Liver (tissue), 8 donors: ENCODE measurements at regions not wholly inside any gene's neighbourhood (a gene's known extent, or its start where the extent isn't known, plus 50 kb on each side); places are given as distances from the start of the nearest gene placed in this dataset.

Source experiments
- DNase-seq: peaks from one replicate; pipeline ENCODE4 v3.0.0-alpha.2; 2017; ENCODE audit warnings: low spot score
- H3K27ac ChIP-seq, 2 donors: one replicate each; pipeline ENCODE4 v1.7.0; 2013; ENCODE audit warnings: inconsistent platforms in 2 of 2, low read length in 2 of 2, control low read depth in 1 of 2, low read depth in 1 of 2, mild to moderate bottlenecking in 1 of 2
- H3K27me3 ChIP-seq, 4 donors: one replicate each; pipeline versions ENCODE4 v1.6.1 to v1.7.0; 2013; ENCODE audit warnings: low read length in 3 of 4, inconsistent platforms in 1 of 4, mild to moderate bottlenecking in 1 of 4, moderate library complexity in 1 of 4; ENCODE audit not compliant: control insufficient read depth in 4 of 4, insufficient read depth in 4 of 4
- H3K36me3 ChIP-seq, 4 donors: one replicate each; pipeline versions ENCODE4 v1.6.1 to v1.7.0; 2013; ENCODE audit warnings: low read length in 3 of 4, mild to moderate bottlenecking in 3 of 4, low read depth in 1 of 4, moderate library complexity in 1 of 4; ENCODE audit not compliant: control insufficient read depth in 4 of 4, insufficient read depth in 3 of 4
- H3K4me1 ChIP-seq, 4 donors: one replicate each; pipeline versions ENCODE4 v1.6.1 to v1.7.0; 2013; ENCODE audit warnings: low read length in 3 of 4, mild to moderate bottlenecking in 3 of 4, moderate library complexity in 1 of 4; ENCODE audit not compliant: control insufficient read depth in 4 of 4, insufficient read depth in 4 of 4
- H3K4me3 ChIP-seq, 3 donors: one replicate each; pipeline versions ENCODE4 v1.6.1 to v1.7.0; 2013; ENCODE audit warnings: low read length in 3 of 3, control low read depth in 1 of 3, low read depth in 1 of 3, mild to moderate bottlenecking in 1 of 3
- H3K9ac ChIP-seq, 2 donors: one replicate each; pipeline ENCODE4 v1.7.0; 2013; ENCODE audit warnings: low read length in 2 of 2, mild to moderate bottlenecking in 2 of 2, moderate library complexity in 2 of 2, control low read depth in 1 of 2, low read depth in 1 of 2
- H3K9me3 ChIP-seq, 4 donors: one replicate each; pipeline versions ENCODE4 v1.6.1 to v1.7.0; 2013; ENCODE audit warnings: low read length in 3 of 4; ENCODE audit not compliant: control insufficient read depth in 4 of 4
- ATF3 ChIP-seq: IDR thresholded peaks from 2 replicates; pipeline ENCODE4 v1.6.1; 2016; ENCODE audit warnings: antibody characterized with exemption
- EGR1 ChIP-seq, 2 donors: IDR thresholded peaks; 2 replicates each; pipeline ENCODE4 v1.6.1; 2016 to 2018; ENCODE audit warnings: antibody characterized with exemption in 2 of 2, low read depth in 2 of 2
- FOXA1 ChIP-seq: IDR thresholded peaks from 2 replicates; pipeline ENCODE4 v1.6.1; 2016; ENCODE audit warnings: antibody characterized with exemption
- FOXA2 ChIP-seq: IDR thresholded peaks from 2 replicates; pipeline ENCODE4 v1.6.1; 2016; ENCODE audit warnings: antibody characterized with exemption
- GABPA ChIP-seq, 2 donors: IDR thresholded peaks in 1 of 2; conservative IDR thresholded peaks in 1 of 2; 2 replicates each; pipeline ENCODE4 v1.6.1; 2016; ENCODE audit warnings: antibody characterized with exemption in 2 of 2, mild to moderate bottlenecking in 1 of 2, moderate library complexity in 1 of 2
- HNF4A ChIP-seq, 2 donors: conservative IDR thresholded peaks; 2 replicates each; pipeline ENCODE4 v1.6.1; 2016; ENCODE audit warnings: antibody characterized with exemption in 2 of 2, mild to moderate bottlenecking in 2 of 2
- HNF4G ChIP-seq: IDR thresholded peaks from 2 replicates; pipeline ENCODE4 v1.6.1; 2016; ENCODE audit warnings: antibody characterized with exemption
- RAD21 ChIP-seq, 2 donors: IDR thresholded peaks; 2 replicates each; pipeline ENCODE4 v1.6.1; 2016; ENCODE audit warnings: antibody characterized with exemption in 2 of 2, mild to moderate bottlenecking in 2 of 2
- RXRA ChIP-seq, 2 donors: IDR thresholded peaks; 2 replicates each; pipeline ENCODE4 v1.6.1; 2017 to 2018; ENCODE audit warnings: antibody characterized with exemption in 2 of 2, mild to moderate bottlenecking in 1 of 2
- SP1 ChIP-seq: IDR thresholded peaks from 2 replicates; pipeline ENCODE4 v1.6.1; 2018; ENCODE audit warnings: antibody characterized with exemption, mild to moderate bottlenecking
- TAF1 ChIP-seq: conservative IDR thresholded peaks from 2 replicates; pipeline ENCODE4 v1.6.1; 2016; ENCODE audit warnings: antibody characterized with exemption, mild to moderate bottlenecking
- YY1 ChIP-seq: IDR thresholded peaks from 2 replicates; pipeline ENCODE4 v1.6.1; 2016; ENCODE audit warnings: antibody characterized with exemption, mild to moderate bottlenecking
- ZBTB33 ChIP-seq: IDR thresholded peaks from 2 replicates; pipeline ENCODE4 v1.6.1; 2016; ENCODE audit warnings: antibody characterized with exemption
- WGBS: extraction: QIAGEN DNeasy Blood & Tissue Kit; methylation state at CpG from one replicate; pipeline ENCODE4 v1.1.7; 2013; 5-methylcytosine and 5-hydroxymethylcytosine counted together
- TF ChIP-seq, protein P1 (sequence below): fragments of 150-350 bp; IDR thresholded peaks from 2 replicates; pipeline ENCODE4 v1.5.1; 2017; ENCODE audit warnings: improper control_type of control experiment, low read depth, low read length; ENCODE audit not compliant: missing input control
- TF ChIP-seq, protein P2 (sequence below): IDR thresholded peaks from 2 replicates; pipeline ENCODE4 v1.6.1; 2016; ENCODE audit warnings: antibody characterized with exemption
- donor health status: healthy.
- donor health status: healthy.
- donor health status: healthy.
- donor health status: healthy.
- donor health status: healthy.

DNA sequence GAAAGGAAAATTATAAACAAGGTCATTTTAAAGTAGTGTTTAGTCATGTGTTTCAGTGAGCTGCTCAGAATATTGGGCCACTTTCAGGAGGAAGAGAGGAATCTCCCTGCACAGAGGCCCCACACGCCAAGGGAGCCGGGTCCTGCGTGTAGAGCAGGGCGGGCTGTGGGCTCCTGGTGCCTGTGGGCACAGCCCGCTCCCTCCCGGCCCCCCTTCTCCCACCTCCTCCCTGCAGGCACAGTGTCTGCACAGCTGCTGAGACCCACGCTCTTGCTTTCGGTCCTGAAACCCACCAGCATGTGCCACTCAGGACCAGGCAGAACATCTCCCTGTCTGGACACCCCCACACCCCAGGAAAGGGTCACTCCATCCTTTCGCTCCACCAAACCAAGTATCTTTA, 167.6 kb upstream of the SALL3 start:
- no peaks in the 10 kb centered on the region for H3K4me1 ChIP-seq
- TF ChIP-seq GABPA (IDR thresholded peaks at IDR 0.05 in 1 of 2, conservative IDR thresholded peaks at IDR 0.05 in 1 of 2) (no peak), SP1 (no peak), HNF4A (conservative IDR thresholded peaks at IDR 0.05) (no peak), YY1 (no peak), ZBTB33 (no peak), HNF4G (no peak), EGR1 (IDR thresholded peaks at IDR 0.05; ENCODE audit: low read depth in 2 of 2) (no peak), FOXA1 (no peak), ATF3 (no peak), TAF1 (no peak), RAD21 (IDR thresholded peaks at IDR 0.05) (no peak)
- TF ChIP-seq, protein P1, sequence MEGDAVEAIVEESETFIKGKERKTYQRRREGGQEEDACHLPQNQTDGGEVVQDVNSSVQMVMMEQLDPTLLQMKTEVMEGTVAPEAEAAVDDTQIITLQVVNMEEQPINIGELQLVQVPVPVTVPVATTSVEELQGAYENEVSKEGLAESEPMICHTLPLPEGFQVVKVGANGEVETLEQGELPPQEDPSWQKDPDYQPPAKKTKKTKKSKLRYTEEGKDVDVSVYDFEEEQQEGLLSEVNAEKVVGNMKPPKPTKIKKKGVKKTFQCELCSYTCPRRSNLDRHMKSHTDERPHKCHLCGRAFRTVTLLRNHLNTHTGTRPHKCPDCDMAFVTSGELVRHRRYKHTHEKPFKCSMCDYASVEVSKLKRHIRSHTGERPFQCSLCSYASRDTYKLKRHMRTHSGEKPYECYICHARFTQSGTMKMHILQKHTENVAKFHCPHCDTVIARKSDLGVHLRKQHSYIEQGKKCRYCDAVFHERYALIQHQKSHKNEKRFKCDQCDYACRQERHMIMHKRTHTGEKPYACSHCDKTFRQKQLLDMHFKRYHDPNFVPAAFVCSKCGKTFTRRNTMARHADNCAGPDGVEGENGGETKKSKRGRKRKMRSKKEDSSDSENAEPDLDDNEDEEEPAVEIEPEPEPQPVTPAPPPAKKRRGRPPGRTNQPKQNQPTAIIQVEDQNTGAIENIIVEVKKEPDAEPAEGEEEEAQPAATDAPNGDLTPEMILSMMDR = no peak
- TF ChIP-seq, protein P2, sequence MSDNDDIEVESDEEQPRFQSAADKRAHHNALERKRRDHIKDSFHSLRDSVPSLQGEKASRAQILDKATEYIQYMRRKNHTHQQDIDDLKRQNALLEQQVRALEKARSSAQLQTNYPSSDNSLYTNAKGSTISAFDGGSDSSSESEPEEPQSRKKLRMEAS = no peak
- H3K36me3 ChIP-seq = no peaks in the 10 kb centered on the region
- no peak overlapping the region for H3K27ac ChIP-seq
- no peak overlapping the region for H3K4me3 ChIP-seq
- peaks cover 0 to 3% (median 0%) of the 10 kb centered on the region in 4 donors for H3K27me3 ChIP-seq
- peaks cover 0 to 4% (median 2%) of the 10 kb centered on the region in 4 donors for H3K9me3 ChIP-seq
- no peak overlapping the region for H3K9ac ChIP-seq
- DNase-seq = no peak
- WGBS = 81% methylated on average over 9 of the region's 9 CpGs

- no peak overlapping the region for H3K9ac ChIP-seq
- TF ChIP-seq HNF4G (no peak), FOXA2 (no peak), GABPA (IDR thresholded peaks at IDR 0.05 in 1 of 2, conservative IDR thresholded peaks at IDR 0.05 in 1 of 2) (no peak), RXRA (IDR thresholded peaks at IDR 0.05) (no peak), EGR1 (IDR thresholded peaks at IDR 0.05; ENCODE audit: low read depth in 2 of 2) (no peak)
- TF ChIP-seq, protein P1 = no peak
- DNase-seq = no peak
- H3K4me1 ChIP-seq = no peaks in the 10 kb centered on the region
- no peaks in the 10 kb centered on the region for H3K36me3 ChIP-seq
- peaks cover 0 to 4% (median 0%) of the 10 kb centered on the region in 4 donors for H3K9me3 ChIP-seq
- H3K27ac ChIP-seq = no peak overlapping the region
- WGBS = 71% methylated on average over 18 of the region's 18 CpGs
- no peaks in the 10 kb centered on the region for H3K27me3 ChIP-seq
- no peak overlapping the region for H3K4me3 ChIP-seq
These were observed 166.5 kb upstream of the SALL3 start for GRCh38 chr18:78813156-78813555.
